ENCODE measurements at regions not wholly inside any gene's neighbourhood (a gene's known extent, or its start where the extent isn't known, plus 50 kb on each side); places are given as distances from the start of the nearest gene placed in this dataset.

DNA sequence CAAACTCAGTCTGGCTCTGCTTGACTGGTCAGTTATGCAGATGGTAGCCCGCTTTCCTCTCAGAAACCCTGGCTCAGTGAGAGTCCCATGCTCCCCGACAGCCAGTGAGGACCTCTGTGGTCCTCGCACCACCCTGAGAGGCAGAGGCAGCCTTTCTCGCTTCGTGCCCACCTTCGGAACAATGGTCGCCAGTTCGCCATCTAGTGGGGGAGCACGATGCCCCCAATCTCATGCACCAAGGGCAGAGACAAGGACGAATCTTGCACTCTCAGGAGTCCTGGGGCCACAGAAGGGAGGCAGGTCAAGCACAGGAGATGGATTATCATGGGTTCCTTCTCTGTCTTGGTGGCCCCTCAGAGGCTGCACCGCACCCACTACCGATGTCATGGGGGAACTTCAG lies 75.2 kb downstream of the RHCG start:
- DNase-seq (ENCODE audit: low read depth, low spot score): no peak

DNA sequence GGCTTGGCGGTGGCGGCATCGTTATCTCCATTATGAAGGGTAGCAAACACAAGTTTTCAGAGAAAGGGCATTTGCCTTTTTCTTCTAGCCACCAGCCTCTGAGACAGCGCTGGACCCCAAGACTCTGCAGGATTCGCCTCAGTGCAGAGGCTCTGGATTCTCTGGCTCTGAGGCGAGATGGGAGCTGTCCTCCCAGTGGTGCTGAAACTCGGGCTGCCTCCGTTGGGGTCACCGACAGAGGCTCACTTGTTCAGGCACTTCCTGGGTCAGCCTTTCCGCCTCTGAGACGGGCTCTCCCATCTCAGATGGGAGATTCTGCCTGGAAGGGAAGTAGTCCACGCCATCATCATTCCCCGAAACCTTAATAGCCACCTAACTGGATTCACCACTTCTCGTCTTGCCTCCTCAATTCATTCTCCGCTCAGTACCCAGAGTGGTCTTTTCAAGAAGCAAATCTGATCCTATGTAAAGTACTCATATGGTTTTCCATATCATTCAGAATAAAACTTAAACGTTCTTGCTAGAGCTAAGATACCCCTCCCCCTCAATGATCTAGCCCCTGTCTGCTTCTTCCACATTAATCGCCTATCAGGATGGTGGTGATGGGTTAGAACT lies 76.9 kb downstream of the RHCG start:
- no peak for DNase-seq (ENCODE audit: low read depth, low spot score)

DNA sequence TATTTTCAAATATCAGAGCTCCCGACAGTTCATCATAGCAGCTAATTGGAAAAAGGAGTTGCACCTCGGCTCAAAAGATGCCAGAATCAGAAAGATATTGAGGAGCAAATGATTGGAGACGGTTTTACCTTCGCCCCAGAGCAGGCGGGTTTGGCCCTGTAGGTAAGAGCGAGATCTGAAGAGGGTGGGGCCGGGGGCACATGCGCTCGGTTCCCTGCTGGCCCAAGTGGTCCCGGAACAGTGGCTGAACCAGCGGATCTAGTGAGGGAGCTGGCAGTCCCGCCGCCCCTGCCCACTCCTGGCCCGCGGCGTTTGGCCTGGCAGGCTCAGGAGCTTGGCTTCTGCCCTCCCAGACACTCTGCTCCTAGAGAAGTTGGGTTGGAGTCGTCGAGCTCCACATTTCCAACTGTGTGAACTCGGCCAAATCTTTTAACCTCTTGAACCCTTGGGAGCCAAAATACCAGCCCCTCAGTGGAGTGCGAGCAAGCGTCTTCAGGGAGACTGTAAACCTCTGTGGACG lies 79.1 kb downstream of the RHCG start:
- DNase-seq (ENCODE audit: low read depth, low spot score): no peak

DNA sequence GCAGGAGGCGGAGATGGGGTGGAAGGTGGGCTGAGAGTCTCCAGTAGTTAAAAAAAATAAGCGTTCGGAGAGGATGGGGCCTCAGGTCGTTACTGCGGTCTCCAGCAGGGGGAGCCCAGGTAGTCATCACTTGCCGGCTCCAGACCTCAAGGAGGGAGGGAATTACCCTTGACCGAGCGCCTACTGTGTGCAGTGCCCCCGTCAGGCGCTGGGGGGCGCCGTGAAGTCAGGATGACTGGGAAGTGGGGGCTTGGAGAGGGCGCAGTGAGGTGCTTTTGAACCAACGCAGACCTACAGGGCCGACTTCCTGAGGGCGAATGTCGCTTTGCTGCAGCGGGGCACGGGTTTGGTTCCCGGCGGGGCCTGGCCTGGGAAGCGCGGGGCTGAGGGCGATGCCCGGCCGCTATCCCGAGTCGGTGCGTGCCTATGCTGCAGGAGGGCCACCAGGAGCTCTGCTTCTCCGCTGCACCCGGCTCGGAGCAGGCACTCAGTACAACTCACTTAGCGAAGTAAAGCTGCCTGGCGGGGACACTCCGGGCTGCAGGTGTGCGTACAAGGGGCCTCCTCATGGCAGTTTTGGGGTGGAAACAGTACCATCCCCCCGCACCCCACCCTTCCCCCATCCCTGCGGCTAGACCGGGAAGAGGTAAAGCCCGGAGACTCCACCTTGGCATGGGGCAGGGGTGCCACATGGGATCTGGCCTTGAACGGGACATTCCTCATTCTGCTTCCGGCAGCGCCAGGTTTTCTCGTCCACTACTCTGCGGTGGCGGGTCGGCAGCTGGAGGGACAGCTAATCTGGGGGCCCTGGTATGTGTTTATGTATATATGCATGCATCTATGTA lies 79.8 kb downstream of the RHCG start:
- DNase-seq (ENCODE audit: low read depth, low spot score): peak; percentile 19

DNA sequence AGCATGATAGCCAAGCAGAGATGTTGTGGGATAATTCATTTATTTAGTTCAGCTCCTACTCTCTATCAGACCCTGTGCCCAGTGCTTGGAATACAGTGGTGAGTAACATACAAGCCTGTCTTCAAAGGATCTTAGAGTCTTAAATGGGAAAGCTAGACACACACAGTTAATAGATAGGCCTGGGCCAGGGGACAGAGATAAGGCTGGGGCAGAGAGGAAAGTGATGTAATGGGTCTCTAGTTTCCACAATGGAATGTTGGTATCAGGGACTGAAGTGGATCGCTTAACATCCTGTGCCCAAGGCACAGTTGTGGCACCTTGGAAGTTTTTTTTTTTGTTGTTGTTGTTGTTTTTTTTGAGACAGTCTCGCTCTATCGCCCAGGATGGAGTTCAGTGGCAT lies 79.9 kb upstream of the POLG start:
- DNase-seq (ENCODE audit: low read depth, low spot score): no peak

DNA sequence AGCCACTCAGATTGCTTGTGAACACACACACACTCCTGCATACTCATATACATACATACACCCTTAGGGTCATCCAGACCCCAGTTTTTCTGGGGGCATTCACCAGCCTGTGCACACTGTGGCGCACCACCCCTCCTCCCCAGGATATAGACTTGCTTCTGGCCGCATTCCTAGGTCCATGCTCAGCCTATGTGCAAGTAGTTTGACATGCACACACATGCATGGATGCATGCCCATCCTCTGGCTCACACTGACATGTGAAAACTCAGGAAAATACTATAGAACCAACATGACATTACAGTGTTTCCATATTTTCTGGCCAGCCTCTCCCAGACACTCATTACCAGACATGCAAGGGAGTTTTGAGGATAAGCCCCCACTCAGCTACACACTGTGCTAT lies 79.3 kb upstream of the POLG start:
- DNase-seq (ENCODE audit: low read depth, low spot score): no peak

DNA sequence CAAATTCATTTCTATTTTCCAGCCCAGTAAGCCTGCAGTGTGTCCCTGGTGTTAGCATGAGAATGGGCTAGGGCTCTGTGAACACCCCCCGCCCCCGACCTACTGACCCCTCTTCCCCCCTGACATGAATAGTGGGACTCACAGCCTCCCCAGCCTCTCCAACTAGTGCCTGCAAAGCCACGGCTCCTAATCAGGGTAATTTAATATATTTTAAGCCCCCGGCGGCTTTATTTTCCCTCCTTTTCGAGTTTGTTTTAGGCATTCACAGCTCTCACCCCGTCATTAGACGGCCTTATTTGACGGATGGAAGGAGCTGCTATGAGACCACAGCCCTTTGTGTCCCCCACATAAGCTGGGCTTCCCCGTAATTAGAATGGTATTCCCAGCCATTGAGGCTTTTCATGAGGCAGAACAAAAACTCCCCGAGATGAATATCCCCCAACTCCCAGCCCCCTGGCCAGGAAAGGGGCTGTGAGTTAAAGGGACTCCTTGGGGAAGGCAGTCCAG lies 78.3 kb upstream of the POLG start:
- DNase-seq (ENCODE audit: low read depth, low spot score): no peak

DNA sequence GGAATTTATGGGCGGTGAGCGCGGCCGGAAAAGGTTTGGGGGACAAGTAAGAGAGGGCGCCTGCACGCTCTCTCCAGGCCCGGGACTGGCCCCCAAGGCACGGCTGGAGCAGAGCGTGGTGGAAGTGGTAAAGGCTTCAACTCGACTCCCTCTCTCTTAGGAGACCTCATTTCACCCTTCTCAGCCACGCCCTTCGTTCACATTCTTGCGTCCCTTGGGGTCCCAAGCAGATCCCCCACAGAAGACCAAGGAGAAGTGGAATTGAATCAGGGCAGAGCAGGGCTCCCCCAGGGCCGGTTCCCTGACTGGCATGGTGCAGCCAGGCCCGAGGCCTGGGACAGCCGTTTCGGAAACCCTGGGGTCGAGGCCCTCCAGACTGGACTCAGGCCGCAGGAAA lies 75.4 kb upstream of the POLG start:
- DNase-seq (ENCODE audit: low read depth, low spot score): no peak

DNA sequence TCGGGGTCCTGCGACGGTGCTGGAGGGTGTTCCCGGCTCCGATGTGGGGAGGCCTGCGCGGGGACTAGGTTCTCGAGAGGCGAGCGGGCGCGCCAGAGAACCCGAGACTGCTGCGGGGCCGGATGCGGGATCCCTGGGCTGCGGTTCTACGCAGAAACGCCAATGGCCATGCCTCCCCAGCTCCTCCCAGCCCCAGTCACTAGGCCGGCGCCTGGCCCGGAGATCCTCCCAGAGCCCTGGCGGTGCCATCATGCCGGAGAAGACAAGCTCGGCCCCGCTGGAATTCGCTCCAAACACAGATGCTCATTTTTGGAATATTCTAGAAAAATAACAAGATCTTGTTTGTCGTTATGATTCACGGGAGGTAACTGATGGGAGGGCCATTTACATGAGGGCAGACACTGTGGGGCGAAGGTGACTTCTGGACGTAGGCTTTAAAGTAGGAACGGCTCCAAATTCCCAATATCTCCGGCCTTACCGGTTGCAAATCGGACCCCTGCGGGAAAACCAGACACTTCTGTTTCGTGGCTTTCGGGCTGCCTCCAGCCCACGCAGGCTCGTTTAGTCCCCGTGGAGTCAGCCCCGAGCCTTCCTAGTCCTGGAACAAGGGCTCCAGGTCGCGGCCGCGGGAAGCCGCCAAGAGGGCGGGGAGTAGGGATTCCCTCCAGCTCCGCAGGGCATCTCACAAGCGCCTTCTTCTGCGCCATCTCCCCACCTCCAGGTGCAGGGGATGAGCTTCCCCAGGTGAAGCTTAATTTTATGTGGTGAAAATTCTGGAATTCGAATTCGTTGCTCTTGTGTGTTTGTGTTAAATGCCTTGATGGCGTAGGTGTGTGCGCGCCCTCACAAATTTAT lies 74.8 kb upstream of the POLG start:
- no peak for DNase-seq (ENCODE audit: low read depth, low spot score)

DNA sequence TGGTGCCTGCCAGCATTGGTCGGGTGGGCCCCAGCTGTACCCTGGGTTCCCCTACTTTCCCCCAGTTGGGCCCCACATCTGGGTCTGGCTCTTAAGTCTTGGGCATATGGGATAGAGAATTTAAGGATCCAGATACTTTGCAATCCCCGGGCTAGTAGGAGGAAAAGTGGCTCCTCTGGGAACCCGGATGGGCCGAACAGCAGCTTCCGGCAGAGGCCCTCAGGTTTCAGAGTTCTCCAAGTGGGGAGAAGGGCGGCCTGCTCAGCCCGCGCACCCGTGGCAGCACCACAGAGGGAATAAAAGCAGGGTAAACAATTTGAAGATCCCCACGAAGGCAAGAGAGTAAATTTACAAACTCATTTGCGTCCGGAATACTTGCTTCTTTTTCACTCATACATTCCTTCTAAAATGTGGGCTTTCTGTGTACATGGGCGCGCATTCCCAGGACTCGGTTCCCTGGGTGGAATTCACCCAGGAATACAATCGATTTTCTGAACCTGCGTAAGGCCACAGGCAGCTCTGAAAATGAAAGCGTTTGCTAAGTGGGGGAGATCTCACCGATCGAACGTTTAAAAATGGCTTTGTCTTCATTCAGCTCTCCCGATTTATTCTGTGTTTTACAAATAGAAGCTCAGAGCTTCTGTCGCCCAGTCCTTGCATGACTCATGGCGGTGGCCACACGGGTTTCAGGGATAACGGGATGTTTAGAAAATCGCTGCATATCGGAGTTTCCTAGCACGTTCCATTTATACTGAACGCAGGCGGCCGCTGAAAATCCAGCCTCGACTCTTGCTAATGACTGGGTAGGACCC lies 74.0 kb upstream of the POLG start:
- no peak for DNase-seq (ENCODE audit: low read depth, low spot score)

DNA sequence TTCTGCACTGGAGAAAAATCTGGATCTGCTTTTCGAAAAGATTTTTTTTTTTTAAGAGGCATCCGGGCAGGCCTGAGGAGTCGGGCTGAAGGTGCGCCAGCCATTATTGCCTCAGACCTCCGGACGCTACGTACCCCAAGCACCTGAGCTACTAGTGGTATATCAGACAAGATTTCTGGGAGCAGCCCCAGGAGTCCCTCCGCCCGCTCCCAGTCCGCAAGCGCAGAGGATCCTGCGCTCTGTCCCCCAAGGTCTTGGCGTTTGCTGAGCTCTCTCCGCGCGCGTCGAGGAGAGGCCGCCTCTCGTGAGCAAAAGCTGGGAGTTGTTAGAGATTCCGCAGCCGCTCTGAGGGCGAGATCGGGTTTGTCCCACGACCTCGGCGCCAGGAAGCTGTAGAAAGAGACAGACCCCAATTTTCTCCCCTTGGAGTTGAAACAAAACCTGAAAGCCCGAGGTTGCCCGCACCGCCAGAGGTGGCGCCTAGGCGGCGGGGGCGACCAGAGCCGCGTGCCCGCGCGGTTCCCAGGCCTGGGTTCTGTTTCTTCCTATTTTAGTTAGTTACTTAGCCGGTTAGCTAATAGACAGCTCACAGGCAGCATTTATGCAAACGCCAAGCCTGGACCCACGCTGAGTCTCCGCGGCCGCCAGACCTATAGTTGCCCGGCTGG lies 72.5 kb upstream of the POLG start:
- no peak for DNase-seq (ENCODE audit: low read depth, low spot score)

DNA sequence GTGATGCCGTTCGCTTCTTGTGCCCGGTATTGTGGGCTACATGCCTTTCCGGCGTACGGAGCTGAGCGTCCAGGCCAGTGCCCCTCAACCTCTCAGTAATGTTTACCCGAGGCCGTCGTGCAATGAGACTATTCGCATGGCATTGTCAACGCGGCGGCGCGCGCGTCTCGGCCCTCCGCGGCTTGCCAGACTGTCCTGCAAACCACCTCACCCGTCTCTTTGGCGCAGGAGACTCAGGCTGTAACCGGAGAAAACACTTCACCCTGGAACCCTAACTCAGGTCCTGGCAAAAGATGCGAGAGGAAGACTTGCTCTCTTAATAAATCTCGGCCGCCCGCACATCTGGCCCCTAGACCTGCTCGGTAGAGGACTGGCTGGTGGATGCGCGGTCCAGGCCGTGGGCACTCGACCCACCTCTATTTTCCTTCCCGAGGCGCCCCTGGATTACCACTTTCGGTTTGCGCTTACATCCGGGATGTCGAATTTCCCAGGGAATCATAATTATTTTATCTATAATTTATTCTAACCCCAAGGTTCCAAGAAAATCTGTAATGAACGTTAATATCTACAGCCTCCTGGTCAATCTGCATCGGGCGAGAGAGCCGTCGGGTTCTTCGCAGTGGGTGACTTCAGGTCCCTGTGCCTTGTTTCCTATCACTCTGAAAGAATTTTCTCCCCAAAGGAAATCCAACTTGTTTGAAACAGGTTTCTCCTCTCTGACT lies 71.8 kb upstream of the POLG start:
- no peak for DNase-seq (ENCODE audit: low read depth, low spot score)

DNA sequence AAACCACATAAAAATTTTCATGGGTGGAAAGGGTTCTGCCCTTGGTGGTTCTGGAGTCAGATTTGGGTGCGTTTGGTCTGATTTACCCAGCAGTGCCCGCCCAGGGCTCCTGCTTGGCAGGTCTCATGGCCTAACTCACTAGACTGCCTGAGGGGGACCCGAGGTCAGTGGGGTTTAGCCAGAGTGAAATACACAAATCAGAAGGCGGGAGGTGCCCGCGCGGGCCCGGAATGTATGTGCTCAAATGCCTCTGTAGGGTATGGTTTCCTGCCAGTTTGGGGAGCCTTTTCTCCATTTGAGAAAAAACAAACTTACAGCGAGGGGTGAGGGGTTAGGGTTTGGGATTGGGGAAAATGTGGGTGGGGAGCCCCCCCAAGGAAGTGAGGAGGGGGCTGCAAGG lies 70.9 kb upstream of the POLG start:
- DNase-seq (ENCODE audit: low read depth, low spot score): no peak

DNA sequence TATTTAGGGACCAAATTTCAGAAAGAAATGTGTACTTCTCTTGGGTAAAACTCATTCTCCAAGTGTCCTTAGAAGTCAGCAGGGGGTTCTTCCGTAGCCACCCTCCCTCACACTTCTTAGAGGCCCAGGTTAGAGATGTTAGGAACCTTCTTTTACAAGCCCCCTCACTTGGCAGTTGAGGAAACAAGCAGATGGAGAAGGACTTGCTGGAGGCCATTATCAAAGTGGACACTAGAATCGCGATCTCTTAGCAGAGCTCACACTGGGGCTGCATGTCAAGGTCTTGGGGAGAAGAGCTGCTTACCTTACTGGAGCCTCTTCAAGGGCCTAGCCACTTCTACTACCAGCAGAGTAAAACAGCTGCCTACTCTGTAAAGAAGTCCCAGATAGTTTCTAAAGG lies 69.4 kb upstream of the POLG start:
- DNase-seq (ENCODE audit: low read depth, low spot score): no peak

DNA sequence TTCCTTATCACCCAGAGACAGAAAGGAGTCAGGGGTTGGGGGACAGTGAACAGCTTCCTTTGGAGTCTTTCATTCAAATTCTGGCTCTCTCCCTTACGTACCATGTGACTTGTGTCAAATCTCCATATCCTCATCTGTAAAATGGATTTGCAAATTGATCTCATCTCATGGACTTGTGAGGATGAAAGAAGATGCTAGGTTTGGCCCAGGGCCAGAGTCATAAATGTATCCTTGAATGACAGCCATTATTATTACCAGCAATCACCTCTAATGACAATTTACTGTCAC lies 67.8 kb upstream of the POLG start:
- DNase-seq (ENCODE audit: low read depth, low spot score): no peak

DNA sequence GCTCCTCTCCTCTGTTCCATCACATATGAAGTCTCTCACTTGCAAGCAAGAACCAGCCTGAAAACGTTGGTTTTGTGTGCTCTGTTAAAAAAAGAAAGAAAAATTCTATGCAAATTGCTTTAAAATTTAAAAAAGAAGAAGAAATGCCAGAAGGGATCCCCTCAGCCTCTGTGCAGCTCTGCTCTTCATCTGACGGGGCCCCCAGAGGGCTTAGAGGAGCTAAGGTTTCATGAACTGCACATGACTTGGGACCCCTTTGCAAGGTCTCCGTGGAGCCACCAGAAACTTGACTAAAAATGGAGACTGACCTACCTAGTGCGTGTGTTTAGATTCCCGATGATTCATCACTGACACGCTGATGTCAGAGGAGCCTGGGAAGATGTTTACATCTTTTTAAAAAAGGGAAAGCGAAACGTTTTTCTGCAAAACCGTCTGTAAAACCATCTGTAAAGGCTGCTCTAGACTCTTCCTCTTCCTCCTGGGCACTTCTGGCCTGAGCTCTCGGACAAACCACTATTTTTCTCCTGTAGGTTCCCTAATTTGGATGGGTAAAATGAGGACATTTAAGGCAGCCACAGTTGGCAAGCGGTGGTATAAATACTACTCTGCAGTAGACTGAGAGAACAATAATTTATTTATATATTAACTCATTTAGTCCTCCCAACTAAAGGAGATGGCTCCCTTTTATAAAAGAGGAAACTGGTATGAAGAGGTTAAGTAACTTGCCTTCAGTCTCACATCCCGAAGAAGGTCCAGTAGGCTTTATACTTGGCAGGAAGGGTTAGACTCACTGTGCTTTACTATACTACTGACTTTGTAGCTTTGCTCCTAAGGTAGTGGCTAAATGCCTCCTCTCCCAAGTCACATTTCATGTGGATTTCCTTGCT lies 67.2 kb upstream of the POLG start:
- DNase-seq (ENCODE audit: low read depth, low spot score): no peak

DNA sequence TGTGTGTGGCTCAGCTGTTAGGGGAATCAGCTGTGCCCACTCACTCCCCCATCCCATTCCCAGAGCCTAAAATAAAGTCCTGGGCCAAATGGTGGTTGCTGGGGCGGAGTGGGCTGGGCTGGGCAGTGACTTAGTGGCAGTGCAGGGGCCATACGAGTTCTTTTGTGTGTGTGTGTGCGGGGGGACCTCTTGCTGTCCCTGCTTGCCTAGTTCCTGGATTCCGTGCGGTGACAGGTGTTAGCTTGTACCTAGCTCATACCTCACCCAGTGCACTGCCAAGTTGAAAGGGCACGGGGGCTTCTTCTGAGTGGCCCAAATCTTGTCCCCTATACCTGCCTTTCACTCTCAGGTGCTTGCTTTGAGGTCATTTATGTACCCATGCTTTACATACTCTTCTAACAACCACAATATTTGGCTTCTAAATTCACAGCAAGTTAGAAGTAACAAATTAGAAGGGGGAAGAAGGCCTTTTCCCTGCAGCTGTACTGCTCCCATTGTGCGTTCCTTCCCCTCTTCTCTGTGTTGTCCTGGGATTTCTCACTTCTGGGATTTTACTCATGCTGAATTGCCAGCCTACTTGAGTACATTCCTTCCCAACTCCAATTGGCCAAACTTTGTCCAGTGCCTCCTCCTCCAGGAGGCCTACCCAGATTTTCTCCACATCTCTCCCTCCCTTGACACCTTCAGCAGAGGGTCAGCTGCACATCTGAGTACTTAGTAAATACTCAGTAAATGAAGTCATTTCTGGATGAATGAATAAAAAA lies 66.3 kb upstream of the POLG start:
- DNase-seq (ENCODE audit: low read depth, low spot score): no peak

DNA sequence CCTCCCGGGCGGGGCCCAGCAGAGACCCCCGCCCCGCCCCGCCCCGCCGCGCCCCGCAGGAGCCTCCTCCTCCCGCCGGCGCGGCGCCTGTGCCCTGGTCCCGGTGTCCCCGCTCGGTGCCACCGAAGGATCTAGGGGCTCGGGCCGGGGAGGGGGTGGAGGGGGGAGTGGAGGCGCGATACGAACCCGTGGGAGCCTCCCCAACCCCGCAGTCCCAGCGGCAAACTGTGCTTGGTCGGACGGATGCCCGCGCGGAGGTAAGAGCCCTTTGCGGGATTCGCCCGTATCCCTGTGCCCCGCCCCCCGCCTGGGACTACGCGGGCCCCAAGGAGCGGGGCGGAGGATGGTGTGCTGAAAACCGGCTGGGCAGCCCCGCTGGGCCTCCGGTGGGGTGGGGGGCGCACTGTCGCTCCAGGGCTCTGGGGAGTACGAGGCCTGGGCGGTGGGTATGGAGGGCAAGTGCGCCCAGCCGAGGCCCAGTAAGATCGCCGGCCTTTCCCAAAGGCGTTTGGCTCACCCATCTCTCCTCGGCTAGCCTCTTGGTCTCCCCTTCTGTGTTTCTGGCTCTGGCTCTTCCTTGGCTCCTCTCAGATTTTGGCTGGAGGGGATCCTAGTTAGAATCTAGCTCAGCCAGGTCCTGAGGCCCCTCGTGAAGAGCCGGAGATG lies 65.6 kb upstream of the POLG start:
- no peak for DNase-seq (ENCODE audit: low read depth, low spot score)

Data from pulmonary artery endothelial cell (primary cell).